Ascending aorta (tissue), 2 donors: ENCODE measurements at regions not wholly inside any gene's neighbourhood (a gene's known extent, or its start where the extent isn't known, plus 50 kb on each side); places are given as distances from the start of the nearest gene placed in this dataset.

ENCODE experiments used
- DNase-seq, 2 donors: peaks; one replicate each; pipeline ENCODE4 v3.0.0-alpha.2; 2019; ENCODE audit warnings: low spot score in 2 of 2
- H3K27ac ChIP-seq, 2 donors: fragments of 200-600 bp; sonication (generic); one replicate each; pipeline ENCODE4 v1.5.1; 2016 to 2017; ENCODE audit warnings: mild to moderate bottlenecking in 1 of 2
- H3K27me3 ChIP-seq: fragments of 200-600 bp; sonication (generic); one replicate; pipeline ENCODE4 v1.5.1; 2017
- H3K36me3 ChIP-seq, 2 donors: fragments of 200-600 bp; sonication (generic); one replicate each; pipeline ENCODE4 v1.5.1; 2016
- H3K4me1 ChIP-seq, 2 donors: fragments of 200-600 bp; sonication (generic); one replicate each; pipeline ENCODE4 v1.5.1; 2016 to 2017; ENCODE audit warnings: mild to moderate bottlenecking in 1 of 2
- H3K4me3 ChIP-seq, 2 donors: fragments of 200-600 bp; sonication (generic); one replicate each; pipeline ENCODE4 v1.5.1; 2016 to 2017; ENCODE audit warnings: mild to moderate bottlenecking in 1 of 2
- H3K9me3 ChIP-seq, 2 donors: fragments of 200-600 bp; sonication (generic); one replicate each; pipeline ENCODE4 v1.5.1; 2016
- intact Hi-C: fragments of 100-400 bp; cut with DNase I; formaldehyde crosslinking; loops from one replicate; pipeline ENCODE4 v1.15.1; 2023
- TF ChIP-seq, protein P1 (sequence below), 3 experiments: fragments of 200-600 bp in 2 of 3; fragments of 450-650 bp in 1 of 3; sonication (generic) in 2 of 3; IDR thresholded peaks; one replicate each; pipeline ENCODE4 v1.5.1; 2016 to 2019; ENCODE audit warnings: antibody characterized with exemption in 3 of 3, mild to moderate bottlenecking in 1 of 3, moderate library complexity in 1 of 3

DNA sequence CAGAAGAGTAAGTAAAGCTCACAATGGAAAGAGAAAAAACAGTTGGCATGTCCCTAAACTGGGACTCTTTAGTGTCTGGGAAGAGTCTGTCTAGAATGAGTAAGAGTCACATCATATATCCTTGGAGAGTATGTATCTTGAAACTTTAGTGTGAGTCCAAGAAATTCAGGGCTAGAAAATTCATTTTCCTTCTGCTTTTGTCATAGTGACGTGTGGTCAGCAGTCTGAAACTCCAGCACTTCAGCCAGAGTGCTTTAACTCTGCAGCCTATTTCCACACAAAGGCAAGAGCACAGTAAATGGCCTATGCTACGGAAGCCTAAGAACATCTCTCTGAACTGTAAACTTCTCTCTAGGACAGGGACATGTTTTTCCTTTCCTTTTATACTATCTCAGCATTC lies 174.1 kb downstream of the FAM181B start:
- intact Hi-C loops = no loop called here
- no peak for DNase-seq

DNA sequence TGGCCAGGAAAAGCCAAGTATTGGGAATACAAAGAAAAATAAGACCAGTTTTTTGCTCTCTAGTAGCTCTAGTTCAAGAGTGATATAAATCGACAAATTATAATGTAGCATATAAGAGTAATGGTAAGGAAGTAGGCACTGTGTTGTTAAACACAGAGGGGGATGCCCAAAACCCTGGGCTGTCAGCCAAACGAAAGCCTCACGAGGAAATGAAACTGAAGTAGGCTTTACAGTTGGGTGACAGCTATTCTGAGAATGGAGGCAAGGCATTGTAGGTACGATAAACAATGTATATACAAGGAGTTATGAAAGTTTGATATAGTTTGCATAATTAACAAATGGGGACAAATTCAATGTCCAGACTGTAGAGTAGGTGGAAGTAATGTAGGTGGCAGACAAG lies 176.4 kb downstream of the FAM181B start:
- no peak overlapping the region for H3K27ac ChIP-seq

More for the DNA sequence above, 174.1 kb downstream of the FAM181B start:
- H3K36me3 ChIP-seq = no peaks in the 10 kb centered on the region
- H3K27me3 ChIP-seq = no peaks in the 10 kb centered on the region
- no peak overlapping the region for H3K4me3 ChIP-seq
- TF ChIP-seq, protein P1, sequence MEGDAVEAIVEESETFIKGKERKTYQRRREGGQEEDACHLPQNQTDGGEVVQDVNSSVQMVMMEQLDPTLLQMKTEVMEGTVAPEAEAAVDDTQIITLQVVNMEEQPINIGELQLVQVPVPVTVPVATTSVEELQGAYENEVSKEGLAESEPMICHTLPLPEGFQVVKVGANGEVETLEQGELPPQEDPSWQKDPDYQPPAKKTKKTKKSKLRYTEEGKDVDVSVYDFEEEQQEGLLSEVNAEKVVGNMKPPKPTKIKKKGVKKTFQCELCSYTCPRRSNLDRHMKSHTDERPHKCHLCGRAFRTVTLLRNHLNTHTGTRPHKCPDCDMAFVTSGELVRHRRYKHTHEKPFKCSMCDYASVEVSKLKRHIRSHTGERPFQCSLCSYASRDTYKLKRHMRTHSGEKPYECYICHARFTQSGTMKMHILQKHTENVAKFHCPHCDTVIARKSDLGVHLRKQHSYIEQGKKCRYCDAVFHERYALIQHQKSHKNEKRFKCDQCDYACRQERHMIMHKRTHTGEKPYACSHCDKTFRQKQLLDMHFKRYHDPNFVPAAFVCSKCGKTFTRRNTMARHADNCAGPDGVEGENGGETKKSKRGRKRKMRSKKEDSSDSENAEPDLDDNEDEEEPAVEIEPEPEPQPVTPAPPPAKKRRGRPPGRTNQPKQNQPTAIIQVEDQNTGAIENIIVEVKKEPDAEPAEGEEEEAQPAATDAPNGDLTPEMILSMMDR (IDR thresholded peaks at IDR 0.05) = no peak
- no peak overlapping the region for H3K27ac ChIP-seq
- no peaks in the 10 kb centered on the region for H3K4me1 ChIP-seq
- H3K9me3 ChIP-seq = no peaks in the 10 kb centered on the region

DNA sequence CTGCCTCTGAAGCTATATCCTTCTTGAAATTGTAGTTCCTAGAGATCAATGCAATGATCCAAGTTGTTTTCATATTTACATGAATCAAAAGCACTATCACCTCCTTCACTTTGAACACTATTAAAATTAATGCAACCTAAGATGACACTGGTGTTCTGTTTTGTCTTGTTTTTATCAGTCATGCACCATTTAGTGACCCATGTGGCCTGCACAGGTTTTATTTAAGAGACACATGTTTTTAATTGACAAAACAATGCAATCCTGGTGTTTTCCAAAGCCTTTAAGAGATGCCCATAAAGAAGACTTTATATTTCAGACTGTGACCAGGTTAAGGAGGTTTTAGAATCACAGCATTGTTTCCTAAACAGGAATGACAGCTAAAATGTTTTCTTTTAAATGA lies 177.5 kb downstream of the FAM181B start:
- H3K27me3 ChIP-seq = no peaks in the 10 kb centered on the region
- intact Hi-C loops = no loop called here
- no peaks in the 10 kb centered on the region for H3K4me1 ChIP-seq
- H3K4me3 ChIP-seq = no peak overlapping the region
- TF ChIP-seq, protein P1 (IDR thresholded peaks at IDR 0.05) = no peak
- no peak overlapping the region for H3K27ac ChIP-seq
- H3K9me3 ChIP-seq = no peaks in the 10 kb centered on the region
- no peaks in the 10 kb centered on the region for H3K36me3 ChIP-seq
- no peak for DNase-seq

More for the DNA sequence above, 176.4 kb downstream of the FAM181B start:
- no peak for DNase-seq
- no peaks in the 10 kb centered on the region for H3K36me3 ChIP-seq
- no peaks in the 10 kb centered on the region for H3K9me3 ChIP-seq
- H3K4me1 ChIP-seq = no peaks in the 10 kb centered on the region
- no peaks in the 10 kb centered on the region for H3K27me3 ChIP-seq
- intact Hi-C loops = no loop called here
- TF ChIP-seq, protein P1 (IDR thresholded peaks at IDR 0.05) = no peak
- H3K4me3 ChIP-seq = no peak overlapping the region

GRCh38 chr11:82546661-82547557 lies 186.8 kb downstream of the FAM181B start:
- TF ChIP-seq, protein P1 (IDR thresholded peaks at IDR 0.05) = no peak
- Histone ChIP-seq H3K4me1 (no peaks in the 10 kb centered on the region), H3K27me3 (no peaks in the 10 kb centered on the region), H3K4me3 (no peak overlapping the region), H3K36me3 (no peaks in the 10 kb centered on the region), H3K9me3 (no peaks in the 10 kb centered on the region), H3K27ac (no peak overlapping the region)
- no peak for DNase-seq
- intact Hi-C loops = no loop called here

DNA sequence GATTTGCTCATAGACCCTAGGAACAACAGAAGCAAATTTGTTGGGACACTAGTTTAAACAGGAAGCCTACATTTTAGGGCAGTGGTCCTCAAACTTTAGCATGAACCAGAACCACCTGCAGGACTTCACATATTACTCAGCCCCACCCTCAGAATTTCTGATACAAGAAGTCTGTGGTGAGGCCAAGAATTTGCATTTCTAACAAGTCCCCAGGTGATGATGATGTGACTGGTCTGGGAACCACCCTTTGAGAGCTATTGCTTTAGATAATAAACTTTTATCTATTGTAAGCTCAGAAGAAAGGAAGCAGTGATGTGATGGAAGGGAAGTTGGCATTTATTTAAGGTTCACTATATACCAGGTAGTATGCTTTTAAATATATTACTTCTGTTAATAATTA lies 194.0 kb downstream of the FAM181B start:
- Histone ChIP-seq H3K36me3 (no peaks in the 10 kb centered on the region), H3K9me3 (no peaks in the 10 kb centered on the region), H3K4me1 (no peaks in the 10 kb centered on the region), H3K27ac (no peak overlapping the region), H3K27me3 (no peaks in the 10 kb centered on the region), H3K4me3 (no peak overlapping the region)
- no peak for DNase-seq
- TF ChIP-seq, protein P1 (IDR thresholded peaks at IDR 0.05) = no peak
- intact Hi-C loops = no loop called here
